GM21825 (cell line): ENCODE measurements at regions not wholly inside any gene's neighbourhood (a gene's known extent, or its start where the extent isn't known, plus 50 kb on each side); places are given as distances from the start of the nearest gene placed in this dataset.
"Not testable (repeated sequence)": the region's sequence is repeated elsewhere in the genome, so short reads cannot be mapped to it uniquely, and the experiment has no call there.

ENCODE experiments used
- ATAC-seq: cut with Tn5 transposase; IDR thresholded peaks from one replicate; pipeline ENCODE4 v1.9.1; 2021; ENCODE audit warnings: mild to moderate bottlenecking, moderate library complexity; ENCODE audit not compliant: unreplicated experiment

- not testable (repeated sequence) for ATAC-seq
Measured at GRCh38 chr21:20292854-20293253, 705.4 kb upstream of the NCAM2 start.

GRCh38 chr21:20301395-20301794 is 696.8 kb upstream of the NCAM2 start:
- ATAC-seq, result no peak

- ATAC-seq, result no peak
Measured at GRCh38 chr21:20302084-20302483, 696.1 kb upstream of the NCAM2 start.

- ATAC-seq, result no peak
Measured at GRCh38 chr21:20306836-20307235, 691.4 kb upstream of the NCAM2 start.

- ATAC-seq, result no peak
Measured at GRCh38 chr21:20308586-20309315, 689.5 kb upstream of the NCAM2 start.

- no peak for ATAC-seq
Measured at GRCh38 chr21:20311234-20311787, 686.9 kb upstream of the NCAM2 start.

- ATAC-seq, result no peak
Measured at GRCh38 chr21:20313013-20313412, 685.2 kb upstream of the NCAM2 start.

GRCh38 chr21:20315042-20315441 is 683.2 kb upstream of the NCAM2 start:
- ATAC-seq, result no peak

- ATAC-seq, result no peak
Measured at GRCh38 chr21:20329636-20330035, 668.6 kb upstream of the NCAM2 start.

GRCh38 chr21:20330652-20331051 is 667.6 kb upstream of the NCAM2 start:
- no peak for ATAC-seq

GRCh38 chr21:20334585-20334984 is 663.6 kb upstream of the NCAM2 start:
- ATAC-seq, result no peak

GRCh38 chr21:20341431-20341830 is 656.8 kb upstream of the NCAM2 start:
- ATAC-seq, result no peak

GRCh38 chr21:20343186-20343585 is 655.0 kb upstream of the NCAM2 start:
- ATAC-seq, result no peak

- no peak for ATAC-seq
Measured at GRCh38 chr21:20351138-20351537, 647.1 kb upstream of the NCAM2 start.

- no peak for ATAC-seq
Measured at GRCh38 chr21:20353351-20353750, 644.9 kb upstream of the NCAM2 start.

- ATAC-seq, result no peak
Measured at GRCh38 chr21:20373031-20373430, 625.2 kb upstream of the NCAM2 start.

- no peak for ATAC-seq
Measured at GRCh38 chr21:20377250-20377649, 621.0 kb upstream of the NCAM2 start.

- no peak for ATAC-seq
Measured at GRCh38 chr21:20388400-20388799, 609.8 kb upstream of the NCAM2 start.

GRCh38 chr21:20396798-20397197 is 601.4 kb upstream of the NCAM2 start:
- ATAC-seq, result no peak

GRCh38 chr21:20404915-20405314 is 593.3 kb upstream of the NCAM2 start:
- no peak for ATAC-seq

GRCh38 chr21:20418353-20418752 is 579.9 kb upstream of the NCAM2 start:
- ATAC-seq, result no peak

GRCh38 chr21:20419772-20420171 is 578.4 kb upstream of the NCAM2 start:
- no peak for ATAC-seq

GRCh38 chr21:20424943-20425342 is 573.3 kb upstream of the NCAM2 start:
- ATAC-seq, result no peak
